Keratinocyte (primary cell): ENCODE measurements at regions not wholly inside any gene's neighbourhood (a gene's known extent, or its start where the extent isn't known, plus 50 kb on each side); places are given as distances from the start of the nearest gene placed in this dataset.

ENCODE experiments used
- DNase-seq: peaks from one replicate; pipeline ENCODE4 v3.0.0-alpha.2; 2011; ENCODE audit warnings: low read depth, missing footprints, low spot score
- FAIRE-seq: peaks from 2 replicates; lab custom pipeline; 2011; peaks lifted over from hg19 to GRCh38; lab: Jason Lieb, UNC
- H2AFZ ChIP-seq: 2 replicates; pipeline ENCODE4 v1.6.0; 2012; ENCODE audit warnings: low read length, control low read depth, inconsistent platforms; ENCODE audit not compliant: control insufficient read depth
- H3K27ac ChIP-seq: 2 replicates; pipeline ENCODE4 v1.5.1; 2011; ENCODE audit warnings: low read length; ENCODE audit not compliant: control insufficient read depth, insufficient read depth
- H3K27me3 ChIP-seq: 3 replicates; pipeline ENCODE4 v1.6.0; 2011; ENCODE audit warnings: low read length; ENCODE audit not compliant: control insufficient read depth, insufficient read depth; ENCODE audit errors: extremely low read depth
- H3K36me3 ChIP-seq, 2 experiments: 2 replicates in 1 of 2; 3 replicates in 1 of 2; pipeline ENCODE4 v1.5.1; 2011; ENCODE audit warnings: low read length in 2 of 2, mild to moderate bottlenecking in 1 of 2; ENCODE audit not compliant: control insufficient read depth in 2 of 2, insufficient read depth in 2 of 2; ENCODE audit errors: extremely low read depth in 1 of 2
- H3K4me1 ChIP-seq: 3 replicates; pipeline ENCODE4 v1.5.1; 2011; ENCODE audit warnings: low read length; ENCODE audit not compliant: control insufficient read depth, insufficient read depth; ENCODE audit errors: extremely low read depth
- H3K4me2 ChIP-seq: 3 replicates; pipeline ENCODE4 v1.6.0; 2011; ENCODE audit warnings: low read depth, low read length; ENCODE audit not compliant: control insufficient read depth, insufficient read depth; ENCODE audit errors: extremely low read depth
- H3K4me3 ChIP-seq, 3 experiments: fragments of 200-600 bp in 1 of 3; sonication (generic) in 1 of 3; 2 replicates in 2 of 3; 3 replicates in 1 of 3; pipeline ENCODE4 v1.5.1; 2011 to 2016; ENCODE audit warnings: low read length in 3 of 3, mild to moderate bottlenecking in 3 of 3, control low read depth in 2 of 3, inconsistent platforms in 1 of 3, low read depth in 1 of 3, mixed read lengths in 1 of 3, mixed run types in 1 of 3, moderate library complexity in 1 of 3; ENCODE audit not compliant: control insufficient read depth in 2 of 3, insufficient read depth in 2 of 3; ENCODE audit errors: extremely low read depth in 1 of 3
- H3K79me2 ChIP-seq: 2 replicates; pipeline ENCODE4 v1.6.0; 2012; ENCODE audit warnings: low read length; ENCODE audit not compliant: control insufficient read depth, insufficient read depth
- H3K9ac ChIP-seq: 3 replicates; pipeline ENCODE4 v1.6.0; 2011; ENCODE audit warnings: low read length; ENCODE audit not compliant: control insufficient read depth, insufficient read depth; ENCODE audit errors: extremely low read depth
- H3K9me1 ChIP-seq: 3 replicates; pipeline ENCODE4 v1.6.0; 2011; ENCODE audit warnings: low read length; ENCODE audit not compliant: control insufficient read depth, insufficient read depth; ENCODE audit errors: extremely low read depth
- H3K9me3 ChIP-seq: 2 replicates; pipeline ENCODE4 v1.5.1; 2012; ENCODE audit warnings: low read depth, low read length; ENCODE audit not compliant: control insufficient read depth
- H4K20me1 ChIP-seq: 3 replicates; pipeline ENCODE4 v1.6.0; 2011; ENCODE audit warnings: low read length; ENCODE audit not compliant: control insufficient read depth, insufficient read depth; ENCODE audit errors: extremely low read depth
- CTCF ChIP-seq, 3 experiments: IDR thresholded peaks in 1 of 3; conservative IDR thresholded peaks in 1 of 3; optimal IDR thresholded peaks in 1 of 3; 2 replicates in 2 of 3; 3 replicates in 1 of 3; pipeline versions ENCODE3 to v1.5.1; 2011; ENCODE audit warnings: low read length in 3 of 3, mild to moderate bottlenecking in 3 of 3, moderate library complexity in 2 of 3, control low read depth in 1 of 3, inconsistent platforms in 1 of 3; ENCODE audit not compliant: insufficient read depth in 2 of 3; ENCODE audit errors: extremely low read depth in 1 of 3
- EZH2 ChIP-seq: IDR thresholded peaks from one replicate; pipeline ENCODE4 v1.6.1; 2012; ENCODE audit warnings: inconsistent platforms, mild to moderate bottlenecking, low read length, moderate library complexity
- dilution Hi-C: fragments of 300-500 bp; cut with MboI; formaldehyde crosslinking; loops from one replicate; pipeline ENCODE4 v1.7.0; 2020; ENCODE audit warnings: low sequenced_read_pairs; ENCODE audit not compliant: extremely low pct_ligation_motif_present

- H3K9me1 ChIP-seq: no peaks in the 10 kb centered on the region
- FAIRE-seq (no peak), DNase-seq (no peak)
- H3K79me2 ChIP-seq: no peaks in the 10 kb centered on the region
- no peaks in the 10 kb centered on the region for H3K36me3 ChIP-seq
- no peak overlapping the region for H3K9ac ChIP-seq
- no peaks in the 10 kb centered on the region for H4K20me1 ChIP-seq
- dilution Hi-C loops: no loop called here
- H2AFZ ChIP-seq: no peak overlapping the region
- no peak for TF ChIP-seq CTCF (optimal IDR thresholded peaks at IDR 0.05 in 1 of 3, IDR thresholded peaks at IDR 0.05 in 1 of 3, conservative IDR thresholded peaks at IDR 0.05 in 1 of 3; ENCODE audit: extremely low read depth in 1 of 3, insufficient read depth in 2 of 3, low read length in 3 of 3)
- TF ChIP-seq EZH2: no peak
- no peak overlapping the region for H3K27ac ChIP-seq
- no peak overlapping the region for H3K4me3 ChIP-seq
- no peaks in the 10 kb centered on the region for H3K4me1 ChIP-seq
- no peaks in the 10 kb centered on the region for H3K9me3 ChIP-seq
- no peak overlapping the region for H3K4me2 ChIP-seq
- H3K27me3 ChIP-seq: no peaks in the 10 kb centered on the region
Observed at GRCh38 chr14:85817430-85817829, 287.5 kb downstream of the FLRT2 start.

GRCh38 chr14:85813040-85813439 is 283.1 kb downstream of the FLRT2 start:
- TF ChIP-seq EZH2 (no peak), CTCF (optimal IDR thresholded peaks at IDR 0.05 in 1 of 3, IDR thresholded peaks at IDR 0.05 in 1 of 3, conservative IDR thresholded peaks at IDR 0.05 in 1 of 3; ENCODE audit: extremely low read depth in 1 of 3, insufficient read depth in 2 of 3, low read length in 3 of 3) (no peak)
- Histone ChIP-seq H3K27me3 (no peaks in the 10 kb centered on the region), H3K27ac (no peak overlapping the region), H2AFZ (no peak overlapping the region), H3K79me2 (no peaks in the 10 kb centered on the region), H3K4me3 (no peak overlapping the region), H4K20me1 (no peaks in the 10 kb centered on the region), H3K36me3 (no peaks in the 10 kb centered on the region), H3K9me1 (no peaks in the 10 kb centered on the region), H3K9ac (no peak overlapping the region), H3K4me2 (no peak overlapping the region), H3K9me3 (no peaks in the 10 kb centered on the region), H3K4me1 (no peaks in the 10 kb centered on the region)
- dilution Hi-C loops: no loop called here
- DNase-seq (no peak), FAIRE-seq (no peak)
